ENCODE measurements at regions not wholly inside any gene's neighbourhood (a gene's known extent, or its start where the extent isn't known, plus 50 kb on each side); places are given as distances from the start of the nearest gene placed in this dataset.
A peak's percentile ranks its signal among the peaks of the same experiment; 100 is the strongest.

DNA sequence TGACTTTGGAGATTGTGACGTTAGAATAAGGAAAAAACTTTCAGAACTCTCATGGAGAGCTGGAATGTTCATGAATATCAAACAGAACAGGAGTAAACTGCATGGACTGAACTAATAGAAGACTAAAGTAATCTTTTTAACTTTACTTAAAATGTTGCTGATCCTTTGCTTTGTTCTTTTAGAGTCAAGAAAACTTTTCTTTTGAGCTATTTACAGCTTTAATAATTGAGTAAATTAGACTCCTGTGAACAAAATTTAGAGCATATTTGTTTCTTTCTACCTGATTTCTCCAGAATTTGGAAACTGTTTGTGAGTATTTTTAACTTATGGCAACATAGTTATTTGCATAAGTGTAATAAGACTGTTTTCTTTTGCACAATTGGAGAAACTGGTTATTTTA, 146.3 kb downstream of the CDCA7 start:
- Mint-ChIP-seq H3K4me1 (ENCODE audit: insufficient read depth, unreplicated experiment) (no peaks in the 10 kb centered on the region), H3K27ac (ENCODE audit: low read depth, unreplicated experiment) (no peak overlapping the region), H3K27me3 (ENCODE audit: insufficient read depth, unreplicated experiment) (peaks cover 28% of the 10 kb centered on the region), H3K4me3 (ENCODE audit: unreplicated experiment) (no peak overlapping the region), H3K9me3 (ENCODE audit: unreplicated experiment) (no peaks in the 10 kb centered on the region), H3K36me3 (ENCODE audit: insufficient read depth, unreplicated experiment) (no peaks in the 10 kb centered on the region)
- ChIA-PET CTCF (interaction anchor here (0.7 kb wide), 1 partner anchor 20 kb away, joined by 3 read pairs; no protein-coding TSS in a partner anchor), POLR2A (no interaction called here)
- TF ChIP-seq, protein P1, sequence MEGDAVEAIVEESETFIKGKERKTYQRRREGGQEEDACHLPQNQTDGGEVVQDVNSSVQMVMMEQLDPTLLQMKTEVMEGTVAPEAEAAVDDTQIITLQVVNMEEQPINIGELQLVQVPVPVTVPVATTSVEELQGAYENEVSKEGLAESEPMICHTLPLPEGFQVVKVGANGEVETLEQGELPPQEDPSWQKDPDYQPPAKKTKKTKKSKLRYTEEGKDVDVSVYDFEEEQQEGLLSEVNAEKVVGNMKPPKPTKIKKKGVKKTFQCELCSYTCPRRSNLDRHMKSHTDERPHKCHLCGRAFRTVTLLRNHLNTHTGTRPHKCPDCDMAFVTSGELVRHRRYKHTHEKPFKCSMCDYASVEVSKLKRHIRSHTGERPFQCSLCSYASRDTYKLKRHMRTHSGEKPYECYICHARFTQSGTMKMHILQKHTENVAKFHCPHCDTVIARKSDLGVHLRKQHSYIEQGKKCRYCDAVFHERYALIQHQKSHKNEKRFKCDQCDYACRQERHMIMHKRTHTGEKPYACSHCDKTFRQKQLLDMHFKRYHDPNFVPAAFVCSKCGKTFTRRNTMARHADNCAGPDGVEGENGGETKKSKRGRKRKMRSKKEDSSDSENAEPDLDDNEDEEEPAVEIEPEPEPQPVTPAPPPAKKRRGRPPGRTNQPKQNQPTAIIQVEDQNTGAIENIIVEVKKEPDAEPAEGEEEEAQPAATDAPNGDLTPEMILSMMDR (IDR thresholded peaks at IDR 0.05; ENCODE audit: unreplicated experiment) = no peak
- no peak for DNase-seq (ENCODE audit: unreplicated experiment)
- no TSS peak for BruUV-seq (replicated peaks)
- intact Hi-C loops (cut with micrococcal nuclease) = no loop called here

DNA sequence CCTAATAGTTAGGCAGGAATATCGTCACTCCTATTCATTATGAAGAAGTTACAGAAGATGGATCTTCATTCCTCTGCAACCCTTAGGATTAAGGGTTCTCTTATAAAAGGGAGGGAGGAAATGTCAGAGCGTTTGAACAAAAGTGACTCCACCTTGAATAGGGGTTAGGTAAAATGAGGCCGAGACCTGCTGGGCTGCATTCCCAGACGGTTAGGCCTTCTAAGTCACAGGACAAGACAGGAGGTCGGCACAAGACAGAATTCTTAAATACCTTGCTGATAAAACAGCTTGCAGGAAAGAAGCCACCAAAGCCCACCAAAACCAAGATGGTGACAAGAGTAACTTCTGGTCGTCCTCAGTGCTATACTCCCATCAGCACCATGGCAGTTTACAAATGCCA, 147.6 kb downstream of the CDCA7 start:
- DNase-seq (ENCODE audit: unreplicated experiment) = no peak
- intact Hi-C loops (cut with micrococcal nuclease) = no loop called here
- TF ChIP-seq, protein P1 (IDR thresholded peaks at IDR 0.05; ENCODE audit: unreplicated experiment) = no peak
- ChIA-PET POLR2A (no interaction called here), CTCF (no interaction called here)
- Mint-ChIP-seq H3K27ac (ENCODE audit: low read depth, unreplicated experiment) (no peak overlapping the region), H3K4me1 (ENCODE audit: insufficient read depth, unreplicated experiment) (no peaks in the 10 kb centered on the region), H3K9me3 (ENCODE audit: unreplicated experiment) (no peaks in the 10 kb centered on the region), H3K27me3 (ENCODE audit: insufficient read depth, unreplicated experiment) (peaks cover 42% of the 10 kb centered on the region), H3K4me3 (ENCODE audit: unreplicated experiment) (no peak overlapping the region), H3K36me3 (ENCODE audit: insufficient read depth, unreplicated experiment) (no peaks in the 10 kb centered on the region)
- no TSS peak for BruUV-seq (replicated peaks)

DNA sequence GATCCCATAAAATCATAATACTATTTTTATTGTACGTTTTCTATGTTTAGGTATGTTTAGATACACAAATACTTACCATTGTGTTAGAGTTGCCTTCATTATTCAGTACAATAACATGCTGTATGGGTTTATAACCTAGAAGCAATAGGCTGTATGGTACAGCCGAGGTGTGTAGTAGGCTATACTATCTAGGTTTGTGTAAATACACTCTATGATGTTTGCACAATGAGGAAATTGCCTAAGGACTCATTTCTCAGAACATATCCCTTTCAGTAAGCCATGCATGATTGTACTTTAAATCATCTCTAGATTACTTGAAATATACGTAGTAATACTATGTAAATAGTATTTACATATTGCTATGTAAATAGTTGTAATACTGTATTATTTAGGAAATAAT, 156.7 kb downstream of the CDCA7 start:
- Mint-ChIP-seq H3K9me3 (ENCODE audit: unreplicated experiment) (no peaks in the 10 kb centered on the region), H3K4me1 (ENCODE audit: insufficient read depth, unreplicated experiment) (no peaks in the 10 kb centered on the region), H3K36me3 (ENCODE audit: insufficient read depth, unreplicated experiment) (no peaks in the 10 kb centered on the region), H3K27ac (ENCODE audit: low read depth, unreplicated experiment) (no peak overlapping the region), H3K4me3 (ENCODE audit: unreplicated experiment) (no peak overlapping the region), H3K27me3 (ENCODE audit: insufficient read depth, unreplicated experiment) (peaks cover 54% of the 10 kb centered on the region)
- DNase-seq (ENCODE audit: unreplicated experiment) = no peak
- TF ChIP-seq, protein P1 (IDR thresholded peaks at IDR 0.05; ENCODE audit: unreplicated experiment) = no peak
- no TSS peak for BruUV-seq (replicated peaks)
- intact Hi-C loops (cut with micrococcal nuclease) = no loop called here
- ChIA-PET POLR2A (no interaction called here), CTCF (no interaction called here)

DNA sequence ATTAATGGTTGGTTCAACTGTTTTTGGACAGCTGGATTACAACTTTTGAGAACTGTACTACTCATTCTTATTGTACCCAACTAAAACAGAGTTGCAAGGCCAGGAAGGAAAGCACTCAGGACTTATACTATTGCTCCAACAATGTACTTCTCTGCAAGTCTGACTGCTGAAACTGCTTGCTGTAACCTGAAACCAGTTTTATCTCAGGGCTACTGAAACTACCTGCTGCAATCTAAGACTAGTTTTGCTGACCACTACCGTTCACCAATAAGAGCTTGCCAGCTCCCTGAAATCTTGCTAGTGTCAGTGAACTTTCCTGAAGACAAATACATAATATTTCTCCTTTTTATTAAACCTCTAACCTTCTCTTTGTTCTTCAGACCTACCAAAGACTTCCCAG, 157.3 kb downstream of the CDCA7 start:
- DNase-seq (ENCODE audit: unreplicated experiment) = peak; percentile 34
- H3K36me3 Mint-ChIP-seq (ENCODE audit: insufficient read depth, unreplicated experiment) = no peaks in the 10 kb centered on the region
- no peaks in the 10 kb centered on the region for H3K4me1 Mint-ChIP-seq (ENCODE audit: insufficient read depth, unreplicated experiment)
- intact Hi-C loops (cut with micrococcal nuclease) = no loop called here
- H3K9me3 Mint-ChIP-seq (ENCODE audit: unreplicated experiment) = peaks cover 2% of the 10 kb centered on the region
- no peak overlapping the region for H3K4me3 Mint-ChIP-seq (ENCODE audit: unreplicated experiment)
- ChIA-PET CTCF (interaction anchor here (0.6 kb wide), 1 partner anchor 345 kb away, joined by 3 read pairs; no protein-coding TSS in a partner anchor), POLR2A (no interaction called here)
- BruUV-seq (replicated peaks) = no TSS peak
- TF ChIP-seq, protein P1 (IDR thresholded peaks at IDR 0.05; ENCODE audit: unreplicated experiment) = no peak
- no peak overlapping the region for H3K27ac Mint-ChIP-seq (ENCODE audit: low read depth, unreplicated experiment)
- H3K27me3 Mint-ChIP-seq (ENCODE audit: insufficient read depth, unreplicated experiment) = peaks cover 48% of the 10 kb centered on the region
